Transverse colon (tissue), 4 donors: ENCODE measurements at regions not wholly inside any gene's neighbourhood (a gene's known extent, or its start where the extent isn't known, plus 50 kb on each side); places are given as distances from the start of the nearest gene placed in this dataset.

Experiments used
- DNase-seq: peaks from one replicate; pipeline ENCODE4 v3.0.0-alpha.2; 2019
- H3K27ac ChIP-seq, 4 donors: fragments of 200-600 bp; sonication (generic); 2 replicates each; pipeline ENCODE4 v1.5.1; 2016 to 2018; ENCODE audit warnings: inconsistent platforms in 4 of 4
- H3K27me3 ChIP-seq: fragments of 200-600 bp; sonication (generic); 2 replicates; pipeline ENCODE4 v1.5.1; 2017; ENCODE audit warnings: inconsistent platforms
- H3K36me3 ChIP-seq, 4 donors: fragments of 200-600 bp; sonication (generic); 2 replicates each; pipeline ENCODE4 v1.5.1; 2017 to 2019; ENCODE audit warnings: inconsistent platforms in 4 of 4
- H3K4me1 ChIP-seq, 4 donors: fragments of 200-600 bp; sonication (generic); 2 replicates each; pipeline ENCODE4 v1.5.1; 2017 to 2020; ENCODE audit warnings: inconsistent platforms in 4 of 4
- H3K4me3 ChIP-seq, 4 donors: fragments of 200-600 bp; sonication (generic); 1 replicate in 1 of 4; 2 replicates in 3 of 4; pipeline versions ENCODE4 v1.5.1 to v1.6.1; 2017 to 2019; ENCODE audit warnings: inconsistent platforms in 4 of 4
- H3K9me3 ChIP-seq, 2 donors: fragments of 200-600 bp; sonication (generic); 2 replicates each; pipeline ENCODE4 v1.5.1; 2017 to 2019; ENCODE audit warnings: inconsistent platforms in 2 of 2
- CTCF ChIP-seq, 5 experiments: fragments of 200-600 bp in 3 of 5; fragments of 450-650 bp in 2 of 5; sonication (generic) in 3 of 5; IDR thresholded peaks; 1 replicate in 2 of 5; 2 replicates in 3 of 5; pipeline ENCODE4 v1.5.1; 2016 to 2017; ENCODE audit warnings: antibody characterized with exemption in 5 of 5, inconsistent platforms in 3 of 5, mild to moderate bottlenecking in 2 of 5, moderate library complexity in 1 of 5
- EP300 ChIP-seq: sonication (generic); formaldehyde crosslinking; IDR thresholded peaks from one replicate; pipeline ENCODE4 v1.6.1; 2017; ENCODE audit warnings: antibody characterized with exemption, low read depth
- POLR2A ChIP-seq: fragments of 450-650 bp; IDR thresholded peaks from one replicate; pipeline ENCODE4 v1.6.1; 2016; ENCODE audit warnings: antibody characterized with exemption, mild to moderate bottlenecking, moderate library complexity
- POLR2AphosphoS5 ChIP-seq, 3 donors: sonication (generic); formaldehyde crosslinking; IDR thresholded peaks; one replicate each; pipeline ENCODE4 v1.6.1; 2016; ENCODE audit warnings: antibody characterized with exemption in 3 of 3
- WGBS, 2 donors: methylation state at CpG; one replicate each; pipeline ENCODE4 v1.1.5; 2018; ENCODE audit warnings: low coverage in 1 of 2; 5-methylcytosine and 5-hydroxymethylcytosine counted together
- in situ Hi-C, 4 donors: fragments of 200-750 bp; cut with MboI; loops; one replicate each; pipeline versions ENCODE4 v1.15.0 to v1.15.1; 2017; ENCODE audit warnings: low sequenced_read_pairs in 3 of 4, low pct_ligation_motif_present in 1 of 4, low pct_unique_long_range_greater_than_20kb in 1 of 4
- intact Hi-C: fragments of 100-400 bp; cut with DNase I; formaldehyde crosslinking; loops from one replicate; pipeline ENCODE4 v1.15.1; 2023; ENCODE audit warnings: low total_unique reads

DNA sequence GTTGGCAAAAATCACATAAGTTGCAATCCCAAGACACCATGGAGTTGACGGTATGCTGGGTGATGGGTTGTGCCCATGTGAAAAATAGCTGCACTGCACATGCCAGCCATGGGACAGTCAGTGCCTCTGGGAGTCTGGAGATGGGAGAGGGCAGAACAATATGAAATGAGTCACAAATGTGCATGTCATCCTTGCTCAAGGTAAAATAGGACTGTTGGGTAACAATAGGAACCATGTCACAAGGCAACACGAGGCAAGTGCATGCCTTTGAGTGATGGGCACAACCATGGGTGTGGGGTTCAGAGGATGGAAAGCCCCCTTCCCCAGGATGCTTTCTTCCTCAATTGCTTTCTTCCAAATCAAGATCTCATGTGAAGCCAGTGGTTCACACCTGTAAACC lies 70.5 kb upstream of the PIM1 start:
- H3K36me3 ChIP-seq = no peaks in the 10 kb centered on the region
- no peaks in the 10 kb centered on the region for H3K27me3 ChIP-seq
- 89 to 100% methylated on average over 1 to 2 of the region's 2 CpGs for WGBS, 2 donors
- no peak overlapping the region for H3K4me3 ChIP-seq
- TF ChIP-seq POLR2A (no peak), EP300 (no peak), CTCF (IDR thresholded peaks at IDR 0.05) (no peak), POLR2AphosphoS5 (IDR thresholded peaks at IDR 0.05) (no peak)
- no peaks in the 10 kb centered on the region for H3K9me3 ChIP-seq
- intact Hi-C loops = no loop called here
- DNase-seq = no peak
- H3K27ac ChIP-seq = no peak overlapping the region
- in situ Hi-C loops = no loop called here
- H3K4me1 ChIP-seq = peaks cover 10 to 26% (median 25%) of the 10 kb centered on the region in 4 donors

GRCh38 chr6:37100745-37101144 lies 69.2 kb upstream of the PIM1 start:
- Histone ChIP-seq H3K27ac (peak overlapping the region in 1 of 4 donors; percentile 90), H3K4me1 (peaks cover 10 to 37% (median 28%) of the 10 kb centered on the region in 4 donors), H3K36me3 (no peaks in the 10 kb centered on the region), H3K9me3 (no peaks in the 10 kb centered on the region), H3K27me3 (no peaks in the 10 kb centered on the region), H3K4me3 (no peak overlapping the region)
- TF ChIP-seq POLR2AphosphoS5 (IDR thresholded peaks at IDR 0.05) (no peak), POLR2A (no peak), CTCF (IDR thresholded peaks at IDR 0.05) (no peak), EP300 (no peak)
- WGBS, 2 donors = 81 to 83% methylated on average over 6 of the region's 6 CpGs
- intact Hi-C loops = no loop called here
- in situ Hi-C loops = no loop called here
- DNase-seq = no peak

DNA sequence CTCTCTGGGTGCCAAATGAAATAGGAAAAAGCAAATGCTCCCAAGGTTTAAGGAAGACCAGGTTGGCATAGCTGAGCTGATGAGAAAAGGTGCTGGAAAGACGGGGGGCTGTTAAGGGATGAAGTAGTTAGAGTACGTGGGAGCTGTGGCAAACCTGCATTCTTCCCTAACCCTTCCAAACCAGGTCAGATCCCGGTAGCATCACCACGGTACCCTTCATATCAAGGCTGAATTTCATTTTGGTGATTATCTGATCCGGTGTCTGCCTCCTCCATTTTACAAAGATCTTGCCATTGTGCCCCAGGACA lies 68.0 kb upstream of the PIM1 start:
- Histone ChIP-seq H3K4me1 (peaks cover 10 to 37% (median 28%) of the 10 kb centered on the region in 4 donors), H3K4me3 (peak overlapping the region in 2 of 4 donors; percentile 38 to 45), H3K27ac (peak overlapping the region; percentile 86 to 90 (median 88)), H3K9me3 (no peaks in the 10 kb centered on the region), H3K27me3 (no peaks in the 10 kb centered on the region), H3K36me3 (no peaks in the 10 kb centered on the region)
- intact Hi-C loops = loop anchor here (2.0 kb wide), 2 partner anchors 27 to 69 kb away; partner anchors contain the start of gene PIM1
- 75 to 100% methylated on average over 2 to 5 of the region's 5 CpGs for WGBS, 2 donors
- TF ChIP-seq CTCF (IDR thresholded peaks at IDR 0.05) (no peak), POLR2A (no peak), POLR2AphosphoS5 (IDR thresholded peaks at IDR 0.05) (no peak), EP300 (no peak)
- DNase-seq = no peak
- in situ Hi-C loops = no loop called here

- Histone ChIP-seq H3K27ac (peak overlapping the region; percentile 86 to 90 (median 88)), H3K36me3 (no peaks in the 10 kb centered on the region), H3K4me3 (peak overlapping the region in 3 of 4 donors; percentile 29 to 45 (median 38)), H3K4me1 (peaks cover 10 to 37% (median 28%) of the 10 kb centered on the region in 4 donors), H3K9me3 (no peaks in the 10 kb centered on the region), H3K27me3 (no peaks in the 10 kb centered on the region)
- in situ Hi-C loops (no loop called here), intact Hi-C loops (loop anchor here (2.0 kb wide), 2 partner anchors 26 to 68 kb away; partner anchors contain the start of gene PIM1)
- peak; percentile 80 for TF ChIP-seq EP300
- peak; percentile 25 for TF ChIP-seq POLR2A
- TF ChIP-seq CTCF (IDR thresholded peaks at IDR 0.05) = no peak
- peak; percentile 42 to 68 (median 60) for TF ChIP-seq POLR2AphosphoS5 (IDR thresholded peaks at IDR 0.05)
- DNase-seq = peak; percentile 88
- 2% methylated on average over 35 of the region's 36 CpGs; no CpG with 5 or more reads in 1 of the 2 donors for WGBS, 2 donors
Measured at GRCh38 chr6:37102299-37103168, 67.4 kb upstream of the PIM1 start.
